ENCODE measurements at regions not wholly inside any gene's neighbourhood (a gene's known extent, or its start where the extent isn't known, plus 50 kb on each side); places are given as distances from the start of the nearest gene placed in this dataset.

GRCh38 chr18:28334516-28334915, 157.6 kb upstream of the CDH2 start:
- TF ChIP-seq POLR2A (IDR thresholded peaks at IDR 0.05; ENCODE audit: low read length) (no peak), TFCP2L1 (CRISPR knock-in tag; IDR thresholded peaks at IDR 0.05) (no peak), CTCF (IDR thresholded peaks at IDR 0.05) (no peak), KDM5A (IDR thresholded peaks at IDR 0.05) (no peak), EP300 (IDR thresholded peaks at IDR 0.05) (no peak)
- TF ChIP-seq, protein P1, sequence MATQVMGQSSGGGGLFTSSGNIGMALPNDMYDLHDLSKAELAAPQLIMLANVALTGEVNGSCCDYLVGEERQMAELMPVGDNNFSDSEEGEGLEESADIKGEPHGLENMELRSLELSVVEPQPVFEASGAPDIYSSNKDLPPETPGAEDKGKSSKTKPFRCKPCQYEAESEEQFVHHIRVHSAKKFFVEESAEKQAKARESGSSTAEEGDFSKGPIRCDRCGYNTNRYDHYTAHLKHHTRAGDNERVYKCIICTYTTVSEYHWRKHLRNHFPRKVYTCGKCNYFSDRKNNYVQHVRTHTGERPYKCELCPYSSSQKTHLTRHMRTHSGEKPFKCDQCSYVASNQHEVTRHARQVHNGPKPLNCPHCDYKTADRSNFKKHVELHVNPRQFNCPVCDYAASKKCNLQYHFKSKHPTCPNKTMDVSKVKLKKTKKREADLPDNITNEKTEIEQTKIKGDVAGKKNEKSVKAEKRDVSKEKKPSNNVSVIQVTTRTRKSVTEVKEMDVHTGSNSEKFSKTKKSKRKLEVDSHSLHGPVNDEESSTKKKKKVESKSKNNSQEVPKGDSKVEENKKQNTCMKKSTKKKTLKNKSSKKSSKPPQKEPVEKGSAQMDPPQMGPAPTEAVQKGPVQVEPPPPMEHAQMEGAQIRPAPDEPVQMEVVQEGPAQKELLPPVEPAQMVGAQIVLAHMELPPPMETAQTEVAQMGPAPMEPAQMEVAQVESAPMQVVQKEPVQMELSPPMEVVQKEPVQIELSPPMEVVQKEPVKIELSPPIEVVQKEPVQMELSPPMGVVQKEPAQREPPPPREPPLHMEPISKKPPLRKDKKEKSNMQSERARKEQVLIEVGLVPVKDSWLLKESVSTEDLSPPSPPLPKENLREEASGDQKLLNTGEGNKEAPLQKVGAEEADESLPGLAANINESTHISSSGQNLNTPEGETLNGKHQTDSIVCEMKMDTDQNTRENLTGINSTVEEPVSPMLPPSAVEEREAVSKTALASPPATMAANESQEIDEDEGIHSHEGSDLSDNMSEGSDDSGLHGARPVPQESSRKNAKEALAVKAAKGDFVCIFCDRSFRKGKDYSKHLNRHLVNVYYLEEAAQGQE (IDR thresholded peaks at IDR 0.05), result no peak
